Endothelial cell of hepatic sinusoid (primary cell): ENCODE measurements at regions not wholly inside any gene's neighbourhood (a gene's known extent, or its start where the extent isn't known, plus 50 kb on each side); places are given as distances from the start of the nearest gene placed in this dataset.

Experiments
- in situ Hi-C: cut with HindIII; loops from 2 replicates; pipeline ENCODE4 v1.10.0; 2017; ENCODE audit warnings: low sequenced_read_pairs

DNA sequence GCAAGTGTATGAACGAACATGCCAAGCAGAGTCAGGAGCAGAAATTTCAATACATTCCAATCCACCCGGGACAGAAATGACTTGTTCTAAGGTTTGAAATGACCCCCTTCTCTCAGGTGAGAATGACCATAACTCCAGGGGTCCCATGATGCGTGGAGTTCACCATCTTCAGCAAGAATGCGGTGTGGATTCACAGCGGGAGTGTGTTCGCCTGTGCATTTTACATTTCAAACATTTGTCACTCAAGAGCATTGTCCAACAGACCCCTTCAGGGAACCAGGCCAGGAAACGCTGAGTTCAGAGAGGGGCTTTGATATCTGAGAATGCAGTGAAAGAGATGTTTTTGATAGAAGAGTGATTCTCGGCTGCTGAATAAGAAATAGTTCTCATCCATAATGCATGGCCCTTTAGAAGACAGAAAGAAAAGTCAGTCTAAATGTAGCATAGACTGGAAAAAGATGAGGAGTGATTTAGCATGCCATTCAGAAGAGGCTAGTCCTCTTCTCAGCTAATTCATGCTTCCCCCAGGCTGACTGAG, 200.3 kb upstream of the KCNG1 start:
- in situ Hi-C loops, result no loop called here

DNA sequence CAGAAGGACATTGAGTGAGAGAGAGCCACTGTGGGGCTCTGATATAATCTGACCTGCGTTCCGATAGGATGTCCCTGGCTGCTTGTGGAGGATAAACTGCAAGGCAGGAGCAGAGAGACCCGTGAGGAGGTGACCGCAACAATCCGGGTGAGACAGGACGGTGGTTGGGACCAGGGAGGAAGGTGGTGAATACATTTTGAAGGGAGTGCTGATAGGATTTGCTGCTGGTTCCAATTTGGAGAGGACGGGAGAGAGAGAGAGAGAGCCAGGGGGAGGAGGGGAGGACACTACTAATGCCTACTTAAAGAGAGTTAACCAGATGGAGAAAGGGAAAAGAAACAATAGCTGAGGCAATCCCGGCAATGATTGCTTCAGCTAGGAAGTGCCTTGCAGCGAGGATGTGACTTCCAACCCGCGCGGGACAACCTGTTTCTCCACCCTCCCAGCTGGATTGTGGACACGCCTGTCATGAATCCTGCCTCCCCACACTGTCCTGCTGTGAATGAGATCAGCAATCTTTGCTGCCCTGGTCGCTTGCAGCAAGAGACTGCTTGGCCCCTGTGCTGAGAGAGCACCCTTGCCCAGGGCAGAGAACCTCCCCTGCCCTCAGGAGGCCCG, 199.0 kb upstream of the KCNG1 start:
- in situ Hi-C loops, result no loop called here

- in situ Hi-C loops, result no loop called here
These were observed 198.2 kb upstream of the KCNG1 start for GRCh38 chr20:51221103-51221502.

DNA sequence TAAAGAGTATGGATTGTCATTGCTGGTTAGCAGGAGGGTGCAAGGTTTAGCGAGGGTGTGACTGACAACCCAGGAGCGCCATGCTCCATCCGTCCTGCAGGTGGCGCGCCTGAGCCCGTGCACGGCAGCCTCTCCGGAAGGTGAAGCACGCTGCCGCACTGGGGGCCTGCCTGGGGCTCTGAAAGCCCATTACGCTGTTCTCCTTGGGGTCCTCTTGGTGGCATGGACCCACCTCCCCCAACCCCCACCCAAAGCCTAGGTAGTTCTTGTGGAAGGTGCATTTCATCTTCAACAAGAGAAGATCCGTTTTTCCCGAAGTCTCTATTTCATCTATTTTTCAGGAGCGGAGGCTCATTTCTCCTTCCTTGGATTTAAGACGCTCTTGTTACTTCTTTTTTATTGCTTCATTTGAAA, 197.4 kb upstream of the KCNG1 start:
- in situ Hi-C loops, result no loop called here

DNA sequence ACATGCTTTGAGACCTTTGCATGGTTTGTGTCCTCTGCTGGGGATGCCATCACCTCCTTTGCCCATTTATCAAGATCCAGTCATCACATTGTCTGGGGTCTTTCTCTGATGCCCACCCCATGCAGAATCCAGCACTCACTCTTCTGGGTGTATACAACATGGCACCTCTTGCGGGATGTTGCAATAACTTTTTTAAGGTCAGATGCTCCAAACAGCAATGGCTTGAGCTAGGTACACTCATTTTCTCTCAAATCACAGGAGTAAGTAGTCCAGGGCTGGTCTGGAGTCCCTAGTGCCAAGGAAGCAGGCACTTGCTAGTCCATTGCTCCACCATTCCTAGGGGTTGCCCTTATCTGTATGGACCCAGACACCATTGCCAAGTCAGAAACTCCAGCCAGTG, 196.6 kb upstream of the KCNG1 start:
- in situ Hi-C loops, result no loop called here

GRCh38 chr20:51218603-51219002, 195.7 kb upstream of the KCNG1 start:
- in situ Hi-C loops, result no loop called here

DNA sequence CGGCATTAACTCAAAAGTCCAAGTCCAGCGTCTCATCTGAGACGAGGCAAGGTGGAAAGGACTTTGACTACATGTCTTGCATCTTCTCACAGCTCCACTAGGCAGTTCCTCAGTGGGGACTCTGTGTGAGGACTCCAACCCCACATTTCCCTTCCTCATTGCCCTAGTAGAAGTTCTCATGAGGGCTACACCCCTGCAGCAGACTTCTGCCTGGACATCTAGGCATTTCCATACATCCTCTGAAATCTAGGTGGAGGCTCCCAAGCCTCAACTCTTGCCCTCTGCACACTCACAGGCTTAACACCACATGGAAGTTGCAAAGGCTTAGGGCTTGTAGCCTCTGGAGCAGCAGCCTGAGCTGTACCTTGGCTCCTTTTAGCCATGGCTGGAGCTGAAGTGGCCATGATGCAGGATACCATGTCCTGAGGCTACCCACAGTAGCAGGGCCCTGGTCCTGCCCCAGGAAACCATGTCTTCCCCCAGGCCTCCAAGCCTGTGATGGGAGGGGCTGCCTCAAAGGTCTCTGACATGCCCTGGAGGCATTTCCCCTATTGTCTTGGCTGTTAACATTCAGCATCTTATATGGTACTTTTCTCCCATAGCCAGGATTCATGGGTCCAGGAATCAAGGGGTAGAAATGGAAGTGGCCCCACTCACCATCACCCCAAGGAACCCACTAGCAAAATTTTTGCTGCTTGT, 194.6 kb upstream of the KCNG1 start:
- in situ Hi-C loops, result no loop called here

DNA sequence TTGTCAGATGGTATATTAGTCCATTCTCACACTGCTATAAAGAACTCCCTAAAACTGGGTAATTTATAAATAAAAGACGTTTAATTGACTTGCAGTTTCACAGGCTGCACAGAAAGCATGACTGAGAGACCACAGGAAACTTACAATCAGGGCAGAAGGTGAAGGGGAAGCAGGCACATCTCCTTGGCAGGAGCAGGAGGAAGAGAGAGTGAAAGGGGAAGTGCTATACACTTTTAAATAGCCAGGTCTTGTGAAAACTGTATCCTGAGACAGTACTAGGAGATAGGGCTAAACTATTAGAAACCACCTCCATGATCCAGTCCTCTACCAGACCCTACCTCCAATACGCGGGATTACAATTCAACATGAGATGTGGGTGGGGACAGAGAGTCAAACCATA, 193.9 kb upstream of the KCNG1 start:
- in situ Hi-C loops, result no loop called here

DNA sequence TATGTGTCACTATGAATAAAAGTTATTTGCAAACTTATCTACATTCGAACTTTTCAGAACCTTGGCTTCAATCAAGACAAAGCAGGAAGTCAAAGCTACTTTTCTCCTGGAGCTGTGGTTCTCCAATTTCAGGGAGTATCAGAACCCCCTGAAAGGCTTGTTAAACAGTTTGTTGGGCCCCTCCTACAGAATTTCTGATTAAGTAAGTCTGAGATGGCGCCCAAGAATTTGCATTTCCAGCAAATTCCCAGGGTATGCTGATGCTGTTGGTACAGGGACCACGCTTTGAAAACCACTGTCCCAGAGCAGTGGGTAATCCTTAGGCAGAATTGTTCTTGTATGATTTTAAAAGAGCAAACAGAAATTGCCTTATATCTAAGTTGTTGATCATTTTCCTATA, 189.9 kb upstream of the KCNG1 start:
- in situ Hi-C loops, result no loop called here

DNA sequence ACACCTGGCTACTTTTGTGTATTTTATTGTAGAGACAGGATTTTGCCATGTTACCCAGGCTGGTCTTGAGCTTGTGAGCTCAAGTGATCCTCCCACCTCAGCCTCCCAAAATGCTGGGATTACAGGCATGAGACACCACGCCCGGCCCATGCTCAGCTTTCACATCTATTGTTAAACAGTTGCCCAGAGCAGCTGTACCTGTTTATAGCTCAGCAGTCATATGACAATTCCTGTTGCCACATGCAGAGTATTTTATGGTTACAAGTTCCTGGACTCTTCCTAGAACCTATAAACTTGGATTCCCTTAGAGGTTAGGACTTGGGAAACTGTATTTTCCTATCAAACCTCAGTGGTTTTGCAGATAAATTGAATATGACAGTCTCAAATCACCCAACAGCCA, 188.3 kb upstream of the KCNG1 start:
- in situ Hi-C loops, result no loop called here

GRCh38 chr20:51210084-51210483, 187.2 kb upstream of the KCNG1 start:
- in situ Hi-C loops, result no loop called here

GRCh38 chr20:51208162-51208561, 185.3 kb upstream of the KCNG1 start:
- in situ Hi-C loops, result loop anchor here (5.0 kb wide), 1 partner anchor 79 kb away; no protein-coding TSS in a partner anchor

- in situ Hi-C loops, result loop anchor here (5.0 kb wide), 1 partner anchor 81 kb away; no protein-coding TSS in a partner anchor
These were observed 183.2 kb upstream of the KCNG1 start for GRCh38 chr20:51206032-51206662.

- in situ Hi-C loops, result loop anchor here (5.0 kb wide), 1 partner anchor 83 kb away; no protein-coding TSS in a partner anchor
These were observed 181.9 kb upstream of the KCNG1 start for GRCh38 chr20:51204794-51205193.

DNA sequence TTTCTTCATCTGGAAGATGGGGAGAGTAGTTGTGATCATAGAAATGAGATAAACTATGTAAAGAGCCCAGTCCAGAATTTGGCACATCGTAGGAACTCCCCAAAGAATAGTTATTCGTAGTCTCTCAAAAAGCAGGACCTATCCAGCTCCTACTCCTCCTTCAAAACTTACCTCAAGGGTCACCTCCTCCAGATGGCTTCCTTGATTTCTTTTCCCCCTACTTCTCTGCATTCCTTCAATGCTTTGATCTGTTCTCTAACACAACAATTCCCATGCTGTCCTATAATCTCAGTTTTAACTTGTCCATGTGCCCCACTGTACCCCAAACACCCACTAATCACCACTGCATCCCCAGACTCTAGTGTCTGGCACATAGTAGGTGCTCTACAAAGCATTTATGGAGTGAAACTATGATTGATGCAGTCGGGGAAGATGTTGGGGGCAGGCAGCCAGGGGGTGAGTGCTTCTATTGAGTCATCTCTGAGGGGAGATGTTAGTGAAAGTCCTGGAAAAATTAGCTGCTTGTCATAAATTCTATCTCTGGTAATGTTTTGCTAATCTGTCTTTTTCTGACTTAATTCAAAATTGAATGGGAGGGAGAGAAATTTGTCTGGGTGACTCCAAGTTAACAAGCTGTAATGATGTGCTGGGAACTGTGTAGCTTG, 181.3 kb upstream of the KCNG1 start:
- in situ Hi-C loops, result no loop called here

- in situ Hi-C loops, result no loop called here
These were observed 179.4 kb upstream of the KCNG1 start for GRCh38 chr20:51202304-51202703.

DNA sequence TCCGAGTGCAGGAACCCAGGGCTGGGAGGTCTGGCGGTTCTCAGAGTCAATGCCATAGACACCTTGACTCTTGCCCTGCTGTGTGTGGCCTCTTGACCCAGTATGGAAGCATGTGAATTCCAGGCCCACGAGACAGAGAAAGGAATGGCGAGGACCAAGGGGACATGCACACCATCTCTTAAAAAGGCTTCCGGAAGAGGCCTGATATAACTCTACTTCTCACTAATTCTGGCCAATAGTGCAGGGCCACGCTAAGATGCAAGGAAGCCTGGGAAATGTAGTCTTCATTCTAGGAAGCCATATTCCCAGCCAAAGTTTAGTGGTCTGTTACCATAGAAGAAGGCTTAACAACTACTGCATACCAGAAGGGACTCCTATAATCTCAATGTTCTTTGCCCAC, 177.0 kb upstream of the KCNG1 start:
- in situ Hi-C loops, result no loop called here

DNA sequence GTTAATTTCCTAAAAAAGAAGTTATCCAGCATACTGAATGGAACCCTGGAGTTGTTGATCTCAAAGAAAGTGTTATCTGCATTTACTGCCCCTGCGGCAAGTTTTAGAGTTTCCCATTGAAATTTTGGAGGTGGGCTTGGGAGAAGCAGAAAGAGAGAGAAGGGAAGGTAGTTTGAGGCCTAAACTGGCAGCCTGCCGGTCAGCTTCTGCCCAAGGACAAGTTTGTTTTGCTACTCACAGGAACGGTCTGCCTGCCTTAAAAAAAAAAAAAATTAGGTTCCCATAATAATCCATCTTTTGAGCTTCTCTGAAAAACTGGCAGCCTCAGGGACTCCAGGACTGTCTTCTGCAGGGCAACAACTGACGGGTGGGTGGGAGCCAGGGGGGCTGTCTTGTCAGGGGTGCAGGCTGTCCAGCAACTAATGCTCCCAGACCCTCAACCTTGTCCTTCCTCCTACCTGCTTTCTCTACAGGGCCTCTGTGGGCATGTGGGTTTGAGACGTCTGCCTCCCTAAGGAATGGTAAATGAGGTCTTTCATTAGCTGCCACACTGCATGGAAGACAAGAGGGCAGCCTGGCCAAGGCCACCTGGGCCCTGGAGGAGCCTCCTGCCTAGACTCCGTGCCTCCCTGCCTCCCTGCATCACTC, 176.1 kb upstream of the KCNG1 start:
- in situ Hi-C loops, result no loop called here

GRCh38 chr20:51198238-51198637, 175.3 kb upstream of the KCNG1 start:
- in situ Hi-C loops, result no loop called here

GRCh38 chr20:51196991-51197651, 174.2 kb upstream of the KCNG1 start:
- in situ Hi-C loops, result no loop called here
